Transverse colon (tissue), 4 donors: ENCODE measurements at regions not wholly inside any gene's neighbourhood (a gene's known extent, or its start where the extent isn't known, plus 50 kb on each side); places are given as distances from the start of the nearest gene placed in this dataset.
"Not testable (repeated sequence)": the region's sequence is repeated elsewhere in the genome, so short reads cannot be mapped to it uniquely, and the experiment has no call there.

Experiments used
- DNase-seq: peaks from one replicate; pipeline ENCODE4 v3.0.0-alpha.2; 2019
- H3K27ac ChIP-seq, 4 donors: fragments of 200-600 bp; sonication (generic); 2 replicates each; pipeline ENCODE4 v1.5.1; 2016 to 2018; ENCODE audit warnings: inconsistent platforms in 4 of 4
- H3K27me3 ChIP-seq: fragments of 200-600 bp; sonication (generic); 2 replicates; pipeline ENCODE4 v1.5.1; 2017; ENCODE audit warnings: inconsistent platforms
- H3K36me3 ChIP-seq, 4 donors: fragments of 200-600 bp; sonication (generic); 2 replicates each; pipeline ENCODE4 v1.5.1; 2017 to 2019; ENCODE audit warnings: inconsistent platforms in 4 of 4
- H3K4me1 ChIP-seq, 4 donors: fragments of 200-600 bp; sonication (generic); 2 replicates each; pipeline ENCODE4 v1.5.1; 2017 to 2020; ENCODE audit warnings: inconsistent platforms in 4 of 4
- H3K4me3 ChIP-seq, 4 donors: fragments of 200-600 bp; sonication (generic); 1 replicate in 1 of 4; 2 replicates in 3 of 4; pipeline versions ENCODE4 v1.5.1 to v1.6.1; 2017 to 2019; ENCODE audit warnings: inconsistent platforms in 4 of 4
- H3K9me3 ChIP-seq, 2 donors: fragments of 200-600 bp; sonication (generic); 2 replicates each; pipeline ENCODE4 v1.5.1; 2017 to 2019; ENCODE audit warnings: inconsistent platforms in 2 of 2
- CTCF ChIP-seq, 5 experiments: fragments of 200-600 bp in 3 of 5; fragments of 450-650 bp in 2 of 5; sonication (generic) in 3 of 5; IDR thresholded peaks; 1 replicate in 2 of 5; 2 replicates in 3 of 5; pipeline ENCODE4 v1.5.1; 2016 to 2017; ENCODE audit warnings: antibody characterized with exemption in 5 of 5, inconsistent platforms in 3 of 5, mild to moderate bottlenecking in 2 of 5, moderate library complexity in 1 of 5
- EP300 ChIP-seq: sonication (generic); formaldehyde crosslinking; IDR thresholded peaks from one replicate; pipeline ENCODE4 v1.6.1; 2017; ENCODE audit warnings: antibody characterized with exemption, low read depth
- POLR2A ChIP-seq: fragments of 450-650 bp; IDR thresholded peaks from one replicate; pipeline ENCODE4 v1.6.1; 2016; ENCODE audit warnings: antibody characterized with exemption, mild to moderate bottlenecking, moderate library complexity
- POLR2AphosphoS5 ChIP-seq, 3 donors: sonication (generic); formaldehyde crosslinking; IDR thresholded peaks; one replicate each; pipeline ENCODE4 v1.6.1; 2016; ENCODE audit warnings: antibody characterized with exemption in 3 of 3
- WGBS, 2 donors: methylation state at CpG; one replicate each; pipeline ENCODE4 v1.1.5; 2018; ENCODE audit warnings: low coverage in 1 of 2; 5-methylcytosine and 5-hydroxymethylcytosine counted together
- in situ Hi-C, 4 donors: fragments of 200-750 bp; cut with MboI; loops; one replicate each; pipeline versions ENCODE4 v1.15.0 to v1.15.1; 2017; ENCODE audit warnings: low sequenced_read_pairs in 3 of 4, low pct_ligation_motif_present in 1 of 4, low pct_unique_long_range_greater_than_20kb in 1 of 4
- intact Hi-C: fragments of 100-400 bp; cut with DNase I; formaldehyde crosslinking; loops from one replicate; pipeline ENCODE4 v1.15.1; 2023; ENCODE audit warnings: low total_unique reads

- intact Hi-C loops (no loop called here), in situ Hi-C loops (no loop called here)
- no peak for DNase-seq
- WGBS, 2 donors: 37% methylated on average over 1 of the region's 1 CpG; no CpG with 5 or more reads in 1 of the 2 donors
- Histone ChIP-seq H3K27me3 (no peaks in the 10 kb centered on the region), H3K36me3 (no peaks in the 10 kb centered on the region), H3K9me3 (no peaks in the 10 kb centered on the region), H3K4me3 (no peak overlapping the region), H3K27ac (no peak overlapping the region), H3K4me1 (no peaks in the 10 kb centered on the region)
- no peak for TF ChIP-seq CTCF (IDR thresholded peaks at IDR 0.05)
- no peak for TF ChIP-seq EP300
- no peak for TF ChIP-seq POLR2A
- no peak for TF ChIP-seq POLR2AphosphoS5 (IDR thresholded peaks at IDR 0.05)
These were observed 171.1 kb downstream of the OR4M2 start for GRCh38 chr15:22251422-22251821.

- H3K36me3 ChIP-seq, H3K27ac ChIP-seq, H3K4me1 ChIP-seq, H3K4me3 ChIP-seq, H3K9me3 ChIP-seq, intact Hi-C loops, DNase-seq, H3K27me3 ChIP-seq, in situ Hi-C loops: not testable (repeated sequence)
- WGBS, 2 donors: 43 to 55% methylated on average over 1 to 4 of the region's 4 CpGs
These were observed 171.7 kb downstream of the OR4M2 start for GRCh38 chr15:22252047-22252446.

- DNase-seq, H3K4me1 ChIP-seq, H3K27me3 ChIP-seq, in situ Hi-C loops, H3K9me3 ChIP-seq, H3K4me3 ChIP-seq, intact Hi-C loops, H3K27ac ChIP-seq, H3K36me3 ChIP-seq: not testable (repeated sequence)
- 93% methylated on average over 7 of the region's 7 CpGs; no CpG with 5 or more reads in 1 of the 2 donors for WGBS, 2 donors
These were observed 172.2 kb downstream of the OR4M2 start for GRCh38 chr15:22252521-22252920.

- 81% methylated on average over 14 of the region's 14 CpGs; no CpG with 5 or more reads in 1 of the 2 donors for WGBS, 2 donors
- H3K4me1 ChIP-seq, H3K36me3 ChIP-seq, intact Hi-C loops, H3K27ac ChIP-seq, in situ Hi-C loops, H3K9me3 ChIP-seq, H3K27me3 ChIP-seq, DNase-seq, H3K4me3 ChIP-seq: not testable (repeated sequence)
These were observed 172.8 kb downstream of the OR4M2 start for GRCh38 chr15:22253002-22253675.

- Histone ChIP-seq H3K4me3 (no peak overlapping the region), H3K36me3 (no peaks in the 10 kb centered on the region), H3K27ac (no peak overlapping the region), H3K4me1 (no peaks in the 10 kb centered on the region), H3K27me3 (no peaks in the 10 kb centered on the region), H3K9me3 (no peaks in the 10 kb centered on the region)
- intact Hi-C loops: no loop called here
- no peak for DNase-seq
- 36 to 60% methylated on average over 3 to 7 of the region's 8 CpGs for WGBS, 2 donors
- TF ChIP-seq POLR2AphosphoS5 (IDR thresholded peaks at IDR 0.05) (no peak), CTCF (IDR thresholded peaks at IDR 0.05) (no peak), EP300 (no peak), POLR2A (no peak)
- in situ Hi-C loops: no loop called here
These were observed 173.5 kb downstream of the OR4M2 start for GRCh38 chr15:22253676-22254408.

- in situ Hi-C loops, H3K27ac ChIP-seq, intact Hi-C loops: not testable (repeated sequence)
These were observed 174.2 kb downstream of the OR4M2 start for GRCh38 chr15:22254409-22255045.

GRCh38 chr15:22255606-22256005 is 175.3 kb downstream of the OR4M2 start:
- H3K4me3 ChIP-seq, H3K27me3 ChIP-seq, H3K27ac ChIP-seq, intact Hi-C loops, H3K36me3 ChIP-seq, DNase-seq, H3K4me1 ChIP-seq, H3K9me3 ChIP-seq, in situ Hi-C loops: not testable (repeated sequence)
- WGBS, 2 donors: 79 to 84% methylated on average over 3 to 7 of the region's 7 CpGs

More at GRCh38 chr15:22254409-22255045, 174.2 kb downstream of the OR4M2 start:
- not testable (repeated sequence) for H3K4me1 ChIP-seq, H3K9me3 ChIP-seq, H3K27me3 ChIP-seq, H3K36me3 ChIP-seq, DNase-seq, H3K4me3 ChIP-seq
- 63 to 80% methylated on average over 2 to 12 of the region's 14 CpGs for WGBS, 2 donors

- H3K4me3 ChIP-seq, H3K9me3 ChIP-seq, H3K4me1 ChIP-seq, intact Hi-C loops, DNase-seq, H3K36me3 ChIP-seq, H3K27me3 ChIP-seq, H3K27ac ChIP-seq, in situ Hi-C loops: not testable (repeated sequence)
- 70 to 83% methylated on average over 2 to 20 of the region's 20 CpGs for WGBS, 2 donors
These were observed 176.2 kb downstream of the OR4M2 start for GRCh38 chr15:22256389-22257046.
